H1 (cell line): ENCODE measurements at regions not wholly inside any gene's neighbourhood (a gene's known extent, or its start where the extent isn't known, plus 50 kb on each side); places are given as distances from the start of the nearest gene placed in this dataset.

Source experiments
- CTCF ChIA-PET: fragments of 300-600 bp; sonication (Branson Sonifier 250); formaldehyde crosslinking; loops from one replicate; lab custom pipeline; 2021; ENCODE audit not compliant: partially characterized antibody; lab: Charles Lee
- POLR2A ChIA-PET: fragments of 300-600 bp; sonication (Branson Sonifier 250); formaldehyde crosslinking; loops from one replicate; lab custom pipeline; 2021; ENCODE audit warnings: inconsistent platforms; ENCODE audit not compliant: partially characterized antibody; lab: Charles Lee
- DNase-seq, 2 experiments: peaks; one replicate each; pipeline versions ENCODE4 v3.0.0 to v3.0.0-alpha.2; 2010 to 2022; ENCODE audit warnings: low spot score in 2 of 2, low read depth in 1 of 2, mixed read lengths in 1 of 2
- FAIRE-seq: peaks from 2 replicates; lab custom pipeline; 2011; peaks lifted over from hg19 to GRCh38; lab: Jason Lieb, UNC
- H2AFZ ChIP-seq: 2 replicates; pipeline ENCODE4 v1.8.1; 2012; ENCODE audit warnings: low read length, inconsistent platforms
- H2AK5ac ChIP-seq: 2 replicates; pipeline ENCODE4 v1.6.1; 2013; ENCODE audit warnings: low read depth, low read length
- H2BK120ac ChIP-seq: replicated peaks from 2 replicates; pipeline ENCODE3; 2013; ENCODE audit warnings: low read depth, low read length, inconsistent platforms
- H2BK12ac ChIP-seq: 2 replicates; pipeline ENCODE4 v1.6.1; 2013; ENCODE audit warnings: low read depth, low read length
- H2BK15ac ChIP-seq: 2 replicates; pipeline ENCODE4 v1.6.1; 2013; ENCODE audit warnings: low read length
- H2BK20ac ChIP-seq: 2 replicates; pipeline ENCODE4 v1.6.1; 2013; ENCODE audit warnings: low read length
- H2BK5ac ChIP-seq: 2 replicates; pipeline ENCODE4 v1.6.1; 2013; ENCODE audit warnings: low read depth, low read length
- H3K14ac ChIP-seq: 2 replicates; pipeline ENCODE4 v1.6.1; 2013; ENCODE audit warnings: inconsistent platforms; ENCODE audit not compliant: insufficient read length
- H3K18ac ChIP-seq: 2 replicates; pipeline ENCODE4 v1.6.1; 2013; ENCODE audit warnings: low read length; ENCODE audit errors: extremely low read depth
- H3K23ac ChIP-seq: 2 replicates; pipeline ENCODE4 v1.6.1; 2013; ENCODE audit warnings: inconsistent platforms; ENCODE audit not compliant: insufficient read length
- H3K23me2 ChIP-seq: 2 replicates; pipeline ENCODE4 v1.6.1; 2013; ENCODE audit warnings: low read depth, low read length
- H3K27ac ChIP-seq: 2 replicates; pipeline ENCODE4 v1.6.1; 2011; ENCODE audit warnings: low read depth, low read length, inconsistent platforms
- H3K27me3 ChIP-seq, 4 experiments: replicated peaks in 1 of 4; 1 replicate in 1 of 4; 2 replicates in 3 of 4; pipeline versions ENCODE4 v1.6.1 to v1.8.1; 2011 to 2013; ENCODE audit warnings: low read length in 3 of 4, mild to moderate bottlenecking in 3 of 4, inconsistent platforms in 2 of 4, mixed read lengths in 2 of 4, moderate library complexity in 1 of 4; ENCODE audit not compliant: control insufficient read depth in 3 of 4, insufficient read depth in 3 of 4; ENCODE audit errors: extremely low read depth in 1 of 4
- H3K36me3 ChIP-seq, 4 experiments: 2 replicates each; pipeline versions ENCODE4 v1.6.1 to v1.8.1; 2011 to 2013; ENCODE audit warnings: mild to moderate bottlenecking in 4 of 4, low read length in 3 of 4, moderate library complexity in 2 of 4, control low read depth in 1 of 4, inconsistent platforms in 1 of 4; ENCODE audit not compliant: insufficient read depth in 4 of 4, control insufficient read depth in 2 of 4
- H3K4ac ChIP-seq: replicated peaks from 2 replicates; pipeline ENCODE3; 2013; ENCODE audit warnings: low read length, low read depth, mixed read lengths, inconsistent platforms; ENCODE audit not compliant: insufficient read length
- H3K4me1 ChIP-seq, 4 experiments: replicated peaks in 1 of 4; 1 replicate in 1 of 4; 2 replicates in 3 of 4; pipeline versions ENCODE4 v1.6.1 to v1.8.1; 2011 to 2013; ENCODE audit warnings: low read length in 3 of 4, inconsistent platforms in 2 of 4, mixed read lengths in 1 of 4; ENCODE audit not compliant: insufficient read depth in 4 of 4, control insufficient read depth in 3 of 4
- H3K4me2 ChIP-seq, 2 experiments: 2 replicates each; pipeline versions ENCODE4 v1.6.1 to v1.8.1; 2011 to 2013; ENCODE audit warnings: low read depth in 2 of 2, low read length in 2 of 2, control low read depth in 1 of 2, inconsistent platforms in 1 of 2, mild to moderate bottlenecking in 1 of 2; ENCODE audit not compliant: insufficient read depth in 1 of 2
- H3K4me3 ChIP-seq, 4 experiments: fragments of 200-600, 300-600 bp in 1 of 4; sonication (generic), shearing (Covaris generic), sonication (Bioruptor Twin) in 1 of 4; 2 replicates each; pipeline versions ENCODE4 v1.5.1 to v1.8.1; 2011 to 2016; ENCODE audit warnings: low read length in 4 of 4, low read depth in 3 of 4, control low read depth in 2 of 4, inconsistent platforms in 2 of 4, mild to moderate bottlenecking in 2 of 4, mixed read lengths in 1 of 4, moderate library complexity in 1 of 4; ENCODE audit not compliant: insufficient read depth in 2 of 4; ENCODE audit errors: extremely low read depth in 1 of 4
- H3K56ac ChIP-seq: replicated peaks from 2 replicates; pipeline ENCODE3; 2013; ENCODE audit warnings: low read depth, mild to moderate bottlenecking, mixed read lengths, low read length, inconsistent platforms; ENCODE audit not compliant: insufficient read length
- H3K79me1 ChIP-seq: 2 replicates; pipeline ENCODE4 v1.6.1; 2013; ENCODE audit warnings: low read depth, low read length, control low read depth
- H3K79me2 ChIP-seq, 2 experiments: 2 replicates each; pipeline versions ENCODE4 v1.6.1 to v1.8.1; 2012 to 2013; ENCODE audit warnings: low read length in 2 of 2, mild to moderate bottlenecking in 2 of 2, inconsistent platforms in 1 of 2; ENCODE audit not compliant: insufficient read depth in 2 of 2, control insufficient read depth in 1 of 2
- H3K9ac ChIP-seq, 4 experiments: replicated peaks in 1 of 4; 1 replicate in 1 of 4; 2 replicates in 3 of 4; pipeline versions ENCODE4 v1.6.1 to v1.8.1; 2011 to 2013; ENCODE audit warnings: low read depth in 3 of 4, low read length in 3 of 4, control low read depth in 2 of 4, mild to moderate bottlenecking in 2 of 4, moderate library complexity in 2 of 4, inconsistent platforms in 1 of 4; ENCODE audit errors: extremely low read depth in 1 of 4
- H3K9me3 ChIP-seq, 2 experiments: 2 replicates each; pipeline versions ENCODE4 v1.6.1 to v1.8.1; 2012 to 2013; ENCODE audit warnings: mild to moderate bottlenecking in 2 of 2, moderate library complexity in 2 of 2, control low read depth in 1 of 2, inconsistent platforms in 1 of 2, low read depth in 1 of 2, low read length in 1 of 2, mixed read lengths in 1 of 2; ENCODE audit not compliant: insufficient read depth in 2 of 2
- H4K20me1 ChIP-seq, 2 experiments: replicated peaks in 1 of 2; 2 replicates each; pipeline versions ENCODE3 to v1.8.1; 2011 to 2013; ENCODE audit warnings: inconsistent platforms in 2 of 2, low read length in 2 of 2, mild to moderate bottlenecking in 1 of 2; ENCODE audit not compliant: insufficient read depth in 2 of 2, control insufficient read depth in 1 of 2
- H4K5ac ChIP-seq: 2 replicates; pipeline ENCODE4 v1.6.1; 2013; ENCODE audit warnings: low read length, low read depth, mixed read lengths, inconsistent platforms; ENCODE audit not compliant: insufficient read length
- H4K8ac ChIP-seq: 2 replicates; pipeline ENCODE4 v1.8.0; 2013; ENCODE audit warnings: mild to moderate bottlenecking, moderate library complexity, low read length, inconsistent platforms; ENCODE audit not compliant: insufficient read depth; ENCODE audit errors: extremely low read depth
- H4K91ac ChIP-seq: replicated peaks from 2 replicates; pipeline ENCODE3; 2013; ENCODE audit warnings: low read length, mixed read lengths, inconsistent platforms; ENCODE audit not compliant: insufficient read length
- ASH2L ChIP-seq: fragments of 200-600, 300-600 bp; sonication (generic); IDR thresholded peaks from one replicate; pipeline ENCODE4 v1.7.1; 2017; ENCODE audit warnings: low read length
- BACH1 ChIP-seq: IDR thresholded peaks from 2 replicates; pipeline ENCODE4 v1.6.1; 2012; ENCODE audit warnings: low read length, improper control_type of control experiment
- CHD2 ChIP-seq: IDR thresholded peaks from 2 replicates; pipeline ENCODE4 v1.6.1; 2012; ENCODE audit warnings: low read length, improper control_type of control experiment
- GTF2F1 ChIP-seq: IDR thresholded peaks from 2 replicates; pipeline ENCODE4 v1.6.1; 2012; ENCODE audit warnings: low read depth, low read length, improper control_type of control experiment, borderline replicate concordance
- RNF2 ChIP-seq: fragments of 200-900, 300-1000 bp; sonication (generic); IDR thresholded peaks from 2 replicates; pipeline ENCODE4 v1.7.1; 2016; ENCODE audit warnings: borderline replicate concordance, low read depth, mild to moderate bottlenecking, antibody characterized with exemption, low read length; ENCODE audit not compliant: poor library complexity, severe bottlenecking; ENCODE audit errors: missing control alignments
- SIX5 ChIP-seq: IDR thresholded peaks from 2 replicates; pipeline ENCODE4 v1.6.1; 2011; ENCODE audit warnings: mild to moderate bottlenecking, low read depth, low read length
- WGBS, 2 experiments: shearing (Covaris generic) in 1 of 2; methylation state at CpG; one replicate each; pipeline versions ENCODE4 v1.1.6 to v1.1.7; 2013 to 2015; ENCODE audit warnings: low lambda C conversion rate in 2 of 2, mixed read lengths in 2 of 2, inconsistent platforms in 1 of 2, low coverage in 1 of 2, missing lambda C conversion rate in 1 of 2; ENCODE audit not compliant: insufficient replicate concordance in 2 of 2, insufficient coverage in 1 of 2, insufficient read length in 1 of 2; ENCODE audit errors: extremely low coverage in 1 of 2, missing lambda C conversion rate in 1 of 2; 5-methylcytosine and 5-hydroxymethylcytosine counted together

DNA sequence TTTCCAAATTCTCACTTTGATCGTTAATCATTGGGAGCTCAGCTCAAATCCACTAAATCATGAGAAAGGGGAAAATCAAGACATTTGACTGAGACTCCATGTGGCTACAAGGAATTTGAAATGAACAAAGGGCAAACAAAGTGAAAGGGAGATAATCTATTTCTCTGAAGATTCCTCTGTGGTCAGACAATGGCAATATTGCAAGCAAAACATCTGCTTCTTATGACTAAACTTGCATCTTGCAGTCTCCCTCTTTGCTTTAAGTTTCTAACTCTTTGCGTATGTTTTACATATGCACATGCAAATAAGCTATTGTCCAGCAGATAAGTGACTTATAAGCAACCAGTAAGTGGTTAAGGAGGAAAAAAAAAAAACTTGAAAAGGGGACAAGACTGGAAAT lies 299.1 kb upstream of the NXPH2 start:
- Histone ChIP-seq H4K8ac (no peak overlapping the region), H3K9ac (no peak overlapping the region), H3K4ac (no peak overlapping the region), H3K23ac (no peak overlapping the region), H2BK20ac (no peak overlapping the region), H3K27me3 (no peaks in the 10 kb centered on the region), H3K9me3 (no peaks in the 10 kb centered on the region), H2BK15ac (no peak overlapping the region), H2BK12ac (no peak overlapping the region), H3K4me2 (no peak overlapping the region), H3K79me2 (no peaks in the 10 kb centered on the region), H3K36me3 (no peaks in the 10 kb centered on the region), H3K56ac (no peak overlapping the region), H3K4me3 (no peak overlapping the region), H3K27ac (no peak overlapping the region), H4K20me1 (no peaks in the 10 kb centered on the region), H2AK5ac (no peak overlapping the region), H3K79me1 (no peaks in the 10 kb centered on the region), H3K4me1 (peaks cover 0 to 8% (median 0%) of the 10 kb centered on the region in 4 experiments; a peak in 1 of 7 replicates), H4K91ac (no peak overlapping the region), H2BK5ac (no peak overlapping the region), H4K5ac (no peak overlapping the region), H3K18ac (no peak overlapping the region), H2AFZ (no peak overlapping the region), H3K14ac (no peak overlapping the region), H2BK120ac (no peak overlapping the region), H3K23me2 (no peaks in the 10 kb centered on the region)
- WGBS, 2 experiments = 98% methylated on average over 2 of the region's 2 CpGs; no CpG with 5 or more reads in 1 of the 2 experiments
- ChIA-PET CTCF (no interaction called here), POLR2A (no interaction called here)
- FAIRE-seq (no peak), DNase-seq (no peak)
- TF ChIP-seq RNF2 = no peak
- no peak for TF ChIP-seq BACH1
- no peak for TF ChIP-seq SIX5
- no peak for TF ChIP-seq CHD2
- TF ChIP-seq ASH2L = no peak
- no peak for TF ChIP-seq GTF2F1
